ENCODE measurements at regions not wholly inside any gene's neighbourhood (a gene's known extent, or its start where the extent isn't known, plus 50 kb on each side); places are given as distances from the start of the nearest gene placed in this dataset.

DNA sequence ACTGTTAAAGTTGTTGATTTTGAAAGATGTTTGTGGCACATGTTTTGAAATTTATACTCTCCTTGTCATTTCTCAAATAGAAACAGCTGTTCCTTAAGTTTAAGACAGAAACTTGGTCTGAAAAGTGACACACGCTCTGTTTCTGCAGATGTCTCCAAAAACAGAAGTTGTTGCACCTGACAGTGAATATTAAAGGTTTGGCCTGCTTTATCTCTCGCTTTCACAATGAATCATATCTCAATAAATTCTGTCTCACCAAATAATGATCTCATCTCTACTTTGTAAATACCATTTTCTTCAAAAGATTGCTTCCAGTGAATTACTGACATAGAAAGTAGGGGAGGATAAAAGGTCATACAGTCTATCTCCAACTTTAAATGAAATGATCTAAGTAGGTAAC, 294.9 kb upstream of the SYT4 start:
- Histone ChIP-seq H3K4me1 (ENCODE audit: control insufficient read depth, extremely low read depth, insufficient read depth, low read length) (no peaks in the 10 kb centered on the region), H3K27ac (ENCODE audit: control insufficient read depth, insufficient read depth, low read length) (no peak overlapping the region), H3K9me1 (ENCODE audit: control insufficient read depth, extremely low read depth, insufficient read depth, low read length) (no peaks in the 10 kb centered on the region), H3K4me2 (ENCODE audit: control insufficient read depth, extremely low read depth, insufficient read depth, low read depth, low read length) (no peak overlapping the region), H3K36me3 (ENCODE audit: control insufficient read depth in 2 of 2, extremely low read depth in 1 of 2, insufficient read depth in 2 of 2, low read length in 2 of 2) (no peaks in the 10 kb centered on the region), H3K4me3 (ENCODE audit: control insufficient read depth in 2 of 3, extremely low read depth in 1 of 3, insufficient read depth in 2 of 3, low read depth in 1 of 3, low read length in 3 of 3) (no peak overlapping the region), H3K79me2 (ENCODE audit: control insufficient read depth, insufficient read depth, low read length) (no peaks in the 10 kb centered on the region), H3K9ac (ENCODE audit: control insufficient read depth, extremely low read depth, insufficient read depth, low read length) (no peak overlapping the region), H3K27me3 (ENCODE audit: control insufficient read depth, extremely low read depth, insufficient read depth, low read length) (no peaks in the 10 kb centered on the region), H4K20me1 (ENCODE audit: control insufficient read depth, extremely low read depth, insufficient read depth, low read length) (no peaks in the 10 kb centered on the region), H2AFZ (ENCODE audit: control insufficient read depth, low read length) (no peak overlapping the region), H3K9me3 (ENCODE audit: control insufficient read depth, low read depth, low read length) (no peaks in the 10 kb centered on the region)
- FAIRE-seq (no peak), DNase-seq (ENCODE audit: low read depth, low spot score) (no peak)
- dilution Hi-C loops (cut with MboI; ENCODE audit: extremely low pct_ligation_motif_present, low sequenced_read_pairs) = no loop called here
- TF ChIP-seq EZH2 (IDR thresholded peaks at IDR 0.05; ENCODE audit: low read length) = no peak
- TF ChIP-seq, protein P1, sequence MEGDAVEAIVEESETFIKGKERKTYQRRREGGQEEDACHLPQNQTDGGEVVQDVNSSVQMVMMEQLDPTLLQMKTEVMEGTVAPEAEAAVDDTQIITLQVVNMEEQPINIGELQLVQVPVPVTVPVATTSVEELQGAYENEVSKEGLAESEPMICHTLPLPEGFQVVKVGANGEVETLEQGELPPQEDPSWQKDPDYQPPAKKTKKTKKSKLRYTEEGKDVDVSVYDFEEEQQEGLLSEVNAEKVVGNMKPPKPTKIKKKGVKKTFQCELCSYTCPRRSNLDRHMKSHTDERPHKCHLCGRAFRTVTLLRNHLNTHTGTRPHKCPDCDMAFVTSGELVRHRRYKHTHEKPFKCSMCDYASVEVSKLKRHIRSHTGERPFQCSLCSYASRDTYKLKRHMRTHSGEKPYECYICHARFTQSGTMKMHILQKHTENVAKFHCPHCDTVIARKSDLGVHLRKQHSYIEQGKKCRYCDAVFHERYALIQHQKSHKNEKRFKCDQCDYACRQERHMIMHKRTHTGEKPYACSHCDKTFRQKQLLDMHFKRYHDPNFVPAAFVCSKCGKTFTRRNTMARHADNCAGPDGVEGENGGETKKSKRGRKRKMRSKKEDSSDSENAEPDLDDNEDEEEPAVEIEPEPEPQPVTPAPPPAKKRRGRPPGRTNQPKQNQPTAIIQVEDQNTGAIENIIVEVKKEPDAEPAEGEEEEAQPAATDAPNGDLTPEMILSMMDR (optimal IDR thresholded peaks at IDR 0.05 in 1 of 3, IDR thresholded peaks at IDR 0.05 in 1 of 3, conservative IDR thresholded peaks at IDR 0.05 in 1 of 3; ENCODE audit: extremely low read depth in 1 of 3, insufficient read depth in 2 of 3, low read length in 3 of 3) = no peak

DNA sequence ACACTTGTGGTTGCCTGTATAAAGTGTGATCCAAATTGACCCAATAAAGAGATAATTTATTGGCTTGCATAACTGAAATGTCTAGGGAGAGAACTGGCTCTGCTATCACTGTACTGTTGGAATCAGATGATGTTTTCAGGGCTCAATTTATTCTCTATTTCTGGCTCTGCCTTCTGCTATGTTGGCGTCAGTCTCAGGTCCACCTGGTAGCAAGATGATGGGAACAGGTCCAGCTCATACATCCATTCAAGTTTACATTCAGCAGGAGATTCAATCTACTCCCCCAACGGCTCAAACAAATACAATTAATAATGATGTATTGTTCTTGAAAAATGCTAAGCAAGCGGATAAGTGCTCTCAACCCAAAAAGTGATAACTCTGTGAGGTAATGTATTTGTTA, 297.7 kb upstream of the SYT4 start:
- no peaks in the 10 kb centered on the region for H3K9me1 ChIP-seq (ENCODE audit: control insufficient read depth, extremely low read depth, insufficient read depth, low read length)
- no peaks in the 10 kb centered on the region for H3K79me2 ChIP-seq (ENCODE audit: control insufficient read depth, insufficient read depth, low read length)
- H3K9ac ChIP-seq (ENCODE audit: control insufficient read depth, extremely low read depth, insufficient read depth, low read length) = no peak overlapping the region
- no peaks in the 10 kb centered on the region for H3K27me3 ChIP-seq (ENCODE audit: control insufficient read depth, extremely low read depth, insufficient read depth, low read length)
- no peaks in the 10 kb centered on the region for H3K36me3 ChIP-seq (ENCODE audit: control insufficient read depth in 2 of 2, extremely low read depth in 1 of 2, insufficient read depth in 2 of 2, low read length in 2 of 2)
- no peak for FAIRE-seq
- no peak overlapping the region for H3K4me3 ChIP-seq (ENCODE audit: control insufficient read depth in 2 of 3, extremely low read depth in 1 of 3, insufficient read depth in 2 of 3, low read depth in 1 of 3, low read length in 3 of 3)
- H3K27ac ChIP-seq (ENCODE audit: control insufficient read depth, insufficient read depth, low read length) = no peak overlapping the region
- H3K4me2 ChIP-seq (ENCODE audit: control insufficient read depth, extremely low read depth, insufficient read depth, low read depth, low read length) = no peak overlapping the region
- H3K4me1 ChIP-seq (ENCODE audit: control insufficient read depth, extremely low read depth, insufficient read depth, low read length) = no peaks in the 10 kb centered on the region
- dilution Hi-C loops (cut with MboI; ENCODE audit: extremely low pct_ligation_motif_present, low sequenced_read_pairs) = no loop called here
- no peaks in the 10 kb centered on the region for H3K9me3 ChIP-seq (ENCODE audit: control insufficient read depth, low read depth, low read length)
- no peak for DNase-seq (ENCODE audit: low read depth, low spot score)
- H2AFZ ChIP-seq (ENCODE audit: control insufficient read depth, low read length) = no peak overlapping the region
- H4K20me1 ChIP-seq (ENCODE audit: control insufficient read depth, extremely low read depth, insufficient read depth, low read length) = no peaks in the 10 kb centered on the region
- TF ChIP-seq EZH2 (IDR thresholded peaks at IDR 0.05; ENCODE audit: low read length) = no peak
- TF ChIP-seq, protein P1 (optimal IDR thresholded peaks at IDR 0.05 in 1 of 3, IDR thresholded peaks at IDR 0.05 in 1 of 3, conservative IDR thresholded peaks at IDR 0.05 in 1 of 3; ENCODE audit: extremely low read depth in 1 of 3, insufficient read depth in 2 of 3, low read length in 3 of 3) = no peak

Data from keratinocyte (primary cell).